T-helper 2 cell treated with Interferon-gamma antibody and Interleukin-4, amounts not matched to agents 5 μg/mL and 100 μg/mL, for 36 hours (primary cell): ENCODE measurements at regions not wholly inside any gene's neighbourhood (a gene's known extent, or its start where the extent isn't known, plus 50 kb on each side); places are given as distances from the start of the nearest gene placed in this dataset.

Source experiments
- DNase-seq: peaks from one replicate; pipeline ENCODE4 v3.0.0; 2021; ENCODE audit warnings: low spot score
- H3K27ac Mint-ChIP-seq: one replicate; pipeline ENCODE4 v1.8.0; 2021; ENCODE audit warnings: mild to moderate bottlenecking, mixed read lengths
- H3K27me3 Mint-ChIP-seq: one replicate; pipeline ENCODE4 v1.8.0; 2021; ENCODE audit warnings: low read depth, mixed read lengths
- H3K36me3 Mint-ChIP-seq: one replicate; pipeline ENCODE4 v1.8.0; 2021; ENCODE audit warnings: low read depth, mixed read lengths
- H3K4me1 Mint-ChIP-seq: one replicate; pipeline ENCODE4 v1.8.0; 2021; ENCODE audit warnings: low read depth, mixed read lengths
- H3K4me3 Mint-ChIP-seq: one replicate; pipeline ENCODE4 v1.8.0; 2022; ENCODE audit warnings: mild to moderate bottlenecking, moderate library complexity, mixed read lengths
- H3K9me3 Mint-ChIP-seq: one replicate; pipeline ENCODE4 v1.8.0; 2021; ENCODE audit warnings: mixed read lengths

- H3K27ac Mint-ChIP-seq, result no peak overlapping the region
- H3K9me3 Mint-ChIP-seq, result no peaks in the 10 kb centered on the region
- no peaks in the 10 kb centered on the region for H3K27me3 Mint-ChIP-seq
- no peak for DNase-seq
- H3K4me3 Mint-ChIP-seq, result no peak overlapping the region
- H3K4me1 Mint-ChIP-seq, result no peaks in the 10 kb centered on the region
- no peaks in the 10 kb centered on the region for H3K36me3 Mint-ChIP-seq
Observed at GRCh38 chr3:117282566-117282965, 573.0 kb downstream of the TUSC7 start.

DNA sequence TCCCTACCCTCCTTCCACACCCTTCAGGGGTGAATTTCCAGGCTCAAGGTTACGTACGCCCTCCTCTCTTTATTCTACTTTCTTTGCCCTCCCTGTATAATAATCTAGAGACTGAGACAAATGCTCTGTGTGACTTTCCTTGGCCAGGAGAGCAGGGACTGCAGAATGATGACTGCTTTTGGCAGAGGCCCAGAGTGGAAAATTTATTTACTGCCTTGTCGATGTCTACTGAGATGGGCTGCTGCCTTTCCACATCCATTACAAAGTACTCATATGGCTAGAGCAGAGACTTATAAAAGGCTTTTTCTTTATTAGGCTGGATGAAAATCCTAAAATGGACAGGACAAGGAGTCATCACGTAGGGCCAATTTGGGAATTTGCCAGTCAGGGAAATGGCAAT, 576.2 kb downstream of the TUSC7 start:
- DNase-seq, result no peak
- H3K4me3 Mint-ChIP-seq, result no peak overlapping the region
- no peak overlapping the region for H3K27ac Mint-ChIP-seq
- H3K36me3 Mint-ChIP-seq, result no peaks in the 10 kb centered on the region
- no peaks in the 10 kb centered on the region for H3K27me3 Mint-ChIP-seq
- no peaks in the 10 kb centered on the region for H3K9me3 Mint-ChIP-seq
- no peaks in the 10 kb centered on the region for H3K4me1 Mint-ChIP-seq

GRCh38 chr3:117286488-117286887, 576.9 kb downstream of the TUSC7 start:
- Mint-ChIP-seq H3K9me3 (no peaks in the 10 kb centered on the region), H3K4me1 (no peaks in the 10 kb centered on the region), H3K36me3 (no peaks in the 10 kb centered on the region), H3K27me3 (no peaks in the 10 kb centered on the region), H3K4me3 (no peak overlapping the region), H3K27ac (no peak overlapping the region)
- DNase-seq, result no peak

GRCh38 chr3:117287602-117288001, 578.0 kb downstream of the TUSC7 start:
- H3K36me3 Mint-ChIP-seq, result no peaks in the 10 kb centered on the region
- H3K9me3 Mint-ChIP-seq, result no peaks in the 10 kb centered on the region
- H3K4me1 Mint-ChIP-seq, result no peaks in the 10 kb centered on the region
- no peak for DNase-seq
- H3K4me3 Mint-ChIP-seq, result no peak overlapping the region
- no peak overlapping the region for H3K27ac Mint-ChIP-seq
- no peaks in the 10 kb centered on the region for H3K27me3 Mint-ChIP-seq

- no peaks in the 10 kb centered on the region for H3K4me1 Mint-ChIP-seq
- DNase-seq, result no peak
- no peak overlapping the region for H3K4me3 Mint-ChIP-seq
- H3K27me3 Mint-ChIP-seq, result no peaks in the 10 kb centered on the region
- H3K9me3 Mint-ChIP-seq, result peaks cover 3% of the 10 kb centered on the region
- no peaks in the 10 kb centered on the region for H3K36me3 Mint-ChIP-seq
- no peak overlapping the region for H3K27ac Mint-ChIP-seq
Observed at GRCh38 chr3:117291476-117291875, 581.9 kb downstream of the TUSC7 start.

DNA sequence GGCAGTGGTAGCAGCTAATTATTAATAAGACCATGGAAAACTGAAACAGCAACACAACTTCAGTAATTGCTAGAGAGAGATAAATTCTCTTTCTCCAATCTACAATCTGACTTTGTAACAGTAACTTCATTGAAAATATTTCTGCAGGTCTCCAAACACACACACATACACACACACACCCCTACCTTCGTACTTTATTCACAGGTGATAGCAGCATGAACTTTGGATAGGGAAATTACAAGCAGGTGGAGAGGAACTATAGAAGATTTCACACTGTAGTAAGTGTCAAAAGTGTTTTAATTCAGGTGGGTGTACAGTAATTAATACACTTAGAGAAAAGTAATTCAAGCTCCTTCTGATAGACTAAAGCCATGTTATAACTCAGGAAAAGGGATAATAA, 587.5 kb downstream of the TUSC7 start:
- Mint-ChIP-seq H3K4me1 (no peaks in the 10 kb centered on the region), H3K27me3 (no peaks in the 10 kb centered on the region), H3K4me3 (no peak overlapping the region), H3K27ac (no peak overlapping the region), H3K9me3 (peaks cover 3% of the 10 kb centered on the region), H3K36me3 (no peaks in the 10 kb centered on the region)
- DNase-seq, result no peak

DNA sequence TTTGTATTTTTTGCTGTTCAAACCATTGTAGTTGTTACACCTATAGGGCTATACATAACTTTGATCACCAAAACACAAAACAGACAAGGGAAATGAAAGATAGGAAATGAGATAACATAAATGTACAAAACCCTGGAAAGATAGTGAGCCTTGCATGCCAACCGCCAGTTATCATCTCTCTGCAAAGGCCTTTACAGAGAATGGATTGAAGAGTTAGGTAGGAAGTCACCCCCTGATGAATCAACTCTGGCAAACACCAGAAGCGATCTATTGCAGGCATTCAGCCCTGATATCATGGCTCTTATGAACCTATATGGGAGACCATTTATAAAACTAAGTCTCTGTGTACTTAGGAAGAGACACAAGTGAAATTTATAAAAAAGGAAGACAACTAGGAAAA, 588.0 kb downstream of the TUSC7 start:
- Mint-ChIP-seq H3K9me3 (peaks cover 3% of the 10 kb centered on the region), H3K4me3 (no peak overlapping the region), H3K27ac (no peak overlapping the region), H3K36me3 (no peaks in the 10 kb centered on the region), H3K27me3 (no peaks in the 10 kb centered on the region), H3K4me1 (no peaks in the 10 kb centered on the region)
- DNase-seq, result no peak

- Mint-ChIP-seq H3K4me3 (no peak overlapping the region), H3K27me3 (no peaks in the 10 kb centered on the region), H3K9me3 (no peaks in the 10 kb centered on the region), H3K4me1 (no peaks in the 10 kb centered on the region), H3K27ac (no peak overlapping the region), H3K36me3 (no peaks in the 10 kb centered on the region)
- no peak for DNase-seq
Observed at GRCh38 chr3:117298273-117298672, 588.7 kb downstream of the TUSC7 start.

- Mint-ChIP-seq H3K4me3 (no peak overlapping the region), H3K4me1 (no peaks in the 10 kb centered on the region), H3K9me3 (no peaks in the 10 kb centered on the region), H3K36me3 (no peaks in the 10 kb centered on the region), H3K27me3 (no peaks in the 10 kb centered on the region), H3K27ac (no peak overlapping the region)
- DNase-seq, result no peak
Observed at GRCh38 chr3:117302428-117302827, 592.8 kb downstream of the TUSC7 start.

DNA sequence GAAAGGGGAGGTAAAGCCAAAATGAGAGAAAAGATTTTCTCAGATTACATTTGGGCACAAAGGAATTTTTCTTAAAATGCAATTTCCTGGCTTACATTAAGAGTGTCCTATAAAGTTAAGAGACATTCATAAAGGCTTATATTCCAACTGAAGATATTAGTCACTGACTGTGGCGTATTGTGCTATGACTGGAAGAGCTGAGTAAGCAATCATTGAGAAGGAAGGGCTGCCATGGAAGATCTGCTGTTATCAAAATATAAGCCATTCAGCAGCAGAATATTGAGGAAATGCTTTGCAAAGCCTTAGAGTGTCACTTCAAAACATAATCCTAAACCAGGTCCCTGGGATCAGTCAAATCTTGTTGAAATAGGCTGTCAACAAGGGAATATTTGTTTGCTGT, 593.9 kb downstream of the TUSC7 start:
- no peaks in the 10 kb centered on the region for H3K27me3 Mint-ChIP-seq
- H3K9me3 Mint-ChIP-seq, result peaks cover 7% of the 10 kb centered on the region
- no peak overlapping the region for H3K27ac Mint-ChIP-seq
- DNase-seq, result no peak
- H3K36me3 Mint-ChIP-seq, result no peaks in the 10 kb centered on the region
- no peak overlapping the region for H3K4me3 Mint-ChIP-seq
- H3K4me1 Mint-ChIP-seq, result no peaks in the 10 kb centered on the region

GRCh38 chr3:117304681-117305080, 595.1 kb downstream of the TUSC7 start:
- no peaks in the 10 kb centered on the region for H3K27me3 Mint-ChIP-seq
- no peak overlapping the region for H3K4me3 Mint-ChIP-seq
- DNase-seq, result no peak
- H3K4me1 Mint-ChIP-seq, result no peaks in the 10 kb centered on the region
- peaks cover 7% of the 10 kb centered on the region for H3K9me3 Mint-ChIP-seq
- H3K27ac Mint-ChIP-seq, result no peak overlapping the region
- no peaks in the 10 kb centered on the region for H3K36me3 Mint-ChIP-seq

- Mint-ChIP-seq H3K27me3 (no peaks in the 10 kb centered on the region), H3K27ac (no peak overlapping the region), H3K9me3 (peaks cover 7% of the 10 kb centered on the region), H3K4me3 (no peak overlapping the region), H3K4me1 (no peaks in the 10 kb centered on the region), H3K36me3 (no peaks in the 10 kb centered on the region)
- DNase-seq, result no peak
Observed at GRCh38 chr3:117305681-117306080, 596.1 kb downstream of the TUSC7 start.

GRCh38 chr3:117306299-117306698, 596.7 kb downstream of the TUSC7 start:
- H3K27ac Mint-ChIP-seq, result no peak overlapping the region
- H3K27me3 Mint-ChIP-seq, result no peaks in the 10 kb centered on the region
- no peaks in the 10 kb centered on the region for H3K4me1 Mint-ChIP-seq
- H3K9me3 Mint-ChIP-seq, result peaks cover 7% of the 10 kb centered on the region
- no peaks in the 10 kb centered on the region for H3K36me3 Mint-ChIP-seq
- H3K4me3 Mint-ChIP-seq, result no peak overlapping the region
- no peak for DNase-seq

GRCh38 chr3:117308353-117308752, 598.8 kb downstream of the TUSC7 start:
- DNase-seq, result no peak
- Mint-ChIP-seq H3K4me3 (no peak overlapping the region), H3K27ac (no peak overlapping the region), H3K27me3 (no peaks in the 10 kb centered on the region), H3K9me3 (peaks cover 7% of the 10 kb centered on the region), H3K4me1 (no peaks in the 10 kb centered on the region), H3K36me3 (no peaks in the 10 kb centered on the region)

- H3K4me3 Mint-ChIP-seq, result no peak overlapping the region
- no peaks in the 10 kb centered on the region for H3K36me3 Mint-ChIP-seq
- DNase-seq, result no peak
- H3K9me3 Mint-ChIP-seq, result peaks cover 7% of the 10 kb centered on the region
- no peaks in the 10 kb centered on the region for H3K4me1 Mint-ChIP-seq
- H3K27ac Mint-ChIP-seq, result no peak overlapping the region
- H3K27me3 Mint-ChIP-seq, result no peaks in the 10 kb centered on the region
Observed at GRCh38 chr3:117308756-117309155, 599.2 kb downstream of the TUSC7 start.
